OCI-LY1 (cell line): ENCODE measurements at regions not wholly inside any gene's neighbourhood (a gene's known extent, or its start where the extent isn't known, plus 50 kb on each side); places are given as distances from the start of the nearest gene placed in this dataset.

Source experiments
- H2AFZ ChIP-seq: fragments of 200-600 bp; sonication (generic), shearing (Covaris generic); 2 replicates; pipeline ENCODE4 v1.6.0; 2014; ENCODE audit warnings: antibody characterized with exemption, mild to moderate bottlenecking, low read length
- H3F3A ChIP-seq: fragments of 200-600 bp; sonication (generic), shearing (Covaris generic); 2 replicates; pipeline ENCODE4 v1.6.0; 2014; ENCODE audit warnings: mild to moderate bottlenecking, antibody characterized with exemption, low read length, moderate library complexity; ENCODE audit not compliant: insufficient read depth
- H3K27ac ChIP-seq: fragments of 200-600 bp; sonication (generic); 2 replicates; pipeline ENCODE4 v1.5.1; 2014; ENCODE audit warnings: low read length, mixed run types, mild to moderate bottlenecking, low read depth; ENCODE audit not compliant: poor library complexity, severe bottlenecking
- H3K27me3 ChIP-seq: fragments of 200-600 bp; sonication (generic); 2 replicates; pipeline ENCODE4 v1.6.0; 2014; ENCODE audit warnings: antibody characterized with exemption, mild to moderate bottlenecking, low read length, moderate library complexity; ENCODE audit not compliant: insufficient read depth
- H3K36me3 ChIP-seq: fragments of 200-600 bp; sonication (generic); 2 replicates; pipeline ENCODE4 v1.6.1; 2014; ENCODE audit warnings: mild to moderate bottlenecking, antibody characterized with exemption, low read length, moderate library complexity, mixed read lengths; ENCODE audit not compliant: insufficient read depth
- H3K4me1 ChIP-seq: fragments of 200-600 bp; sonication (generic); 2 replicates; pipeline ENCODE4 v1.5.1; 2014; ENCODE audit warnings: mild to moderate bottlenecking, low read length, moderate library complexity; ENCODE audit not compliant: insufficient read depth, severe bottlenecking
- H3K4me2 ChIP-seq: fragments of 200-600 bp; sonication (generic), shearing (Covaris generic); 2 replicates; pipeline ENCODE4 v1.6.1; 2014; ENCODE audit warnings: low read length
- H3K4me3 ChIP-seq: fragments of 200-600 bp; sonication (generic); 2 replicates; pipeline ENCODE4 v1.5.1; 2014; ENCODE audit warnings: low read length, low read depth, mild to moderate bottlenecking, mixed read lengths; ENCODE audit not compliant: poor library complexity, severe bottlenecking
- H3K79me2 ChIP-seq: fragments of 200-600 bp; shearing (Covaris generic); 2 replicates; pipeline ENCODE4 v1.6.1; 2016; ENCODE audit warnings: mixed run types, low read length, mixed read lengths; ENCODE audit not compliant: insufficient read depth
- H3K9ac ChIP-seq: fragments of 200-600 bp; sonication (generic), shearing (Covaris generic); 2 replicates; pipeline ENCODE4 v1.6.1; 2014; ENCODE audit warnings: mild to moderate bottlenecking, low read length, mixed read lengths
- H3K9me2 ChIP-seq: fragments of 200-600 bp; sonication (generic), shearing (Covaris generic); 2 replicates; pipeline ENCODE4 v1.6.1; 2014; ENCODE audit warnings: low read depth, mild to moderate bottlenecking, low read length, mixed read lengths
- H3K9me3 ChIP-seq: fragments of 200-600 bp; shearing (Covaris generic); 2 replicates; pipeline ENCODE4 v1.6.1; 2014; ENCODE audit warnings: low read length, mixed read lengths
- H4K20me1 ChIP-seq: fragments of 200-600 bp; sonication (generic), shearing (Covaris generic); 2 replicates; pipeline ENCODE4 v1.6.0; 2016; ENCODE audit warnings: mild to moderate bottlenecking, low read length; ENCODE audit not compliant: insufficient read depth
- CTCF ChIP-seq: fragments of 200-600 bp; sonication (generic), shearing (Covaris generic); IDR thresholded peaks from 2 replicates; pipeline ENCODE4 v1.5.1; 2017; ENCODE audit warnings: mild to moderate bottlenecking, antibody characterized with exemption, low read length, moderate library complexity, mixed read lengths
- EZH2 ChIP-seq: fragments of 200-600 bp; sonication (generic), shearing (Covaris generic); IDR thresholded peaks from 2 replicates; pipeline ENCODE4 v1.8.0; 2017; ENCODE audit warnings: borderline replicate concordance, mixed run types, mild to moderate bottlenecking, antibody characterized with exemption, low read length, moderate library complexity, mixed read lengths

- Histone ChIP-seq H3K79me2 (no peaks in the 10 kb centered on the region), H3K4me2 (no peak overlapping the region), H3F3A (no peaks in the 10 kb centered on the region), H4K20me1 (no peaks in the 10 kb centered on the region), H3K27me3 (no peaks in the 10 kb centered on the region), H2AFZ (no peak overlapping the region), H3K4me1 (no peaks in the 10 kb centered on the region), H3K9me3 (no peaks in the 10 kb centered on the region), H3K36me3 (no peaks in the 10 kb centered on the region), H3K9me2 (no peaks in the 10 kb centered on the region), H3K27ac (no peak overlapping the region), H3K9ac (no peak overlapping the region), H3K4me3 (no peak overlapping the region)
- no peak for TF ChIP-seq CTCF
- no peak for TF ChIP-seq EZH2
Measured at GRCh38 chr11:11760838-11761237, 80.9 kb upstream of the USP47 start.

- no peak overlapping the region for H3K4me2 ChIP-seq
- H3K4me1 ChIP-seq = no peaks in the 10 kb centered on the region
- H4K20me1 ChIP-seq = no peaks in the 10 kb centered on the region
- no peak overlapping the region for H3K27ac ChIP-seq
- H3K27me3 ChIP-seq = no peaks in the 10 kb centered on the region
- no peak overlapping the region for H3K9ac ChIP-seq
- TF ChIP-seq CTCF = no peak
- TF ChIP-seq EZH2 = no peak
- H3K9me2 ChIP-seq = no peaks in the 10 kb centered on the region
- H3K4me3 ChIP-seq = no peak overlapping the region
- no peaks in the 10 kb centered on the region for H3K9me3 ChIP-seq
- no peaks in the 10 kb centered on the region for H3F3A ChIP-seq
- no peaks in the 10 kb centered on the region for H3K36me3 ChIP-seq
- H2AFZ ChIP-seq = no peak overlapping the region
- H3K79me2 ChIP-seq = no peaks in the 10 kb centered on the region
Measured at GRCh38 chr11:11758603-11759196, 83.1 kb upstream of the USP47 start.

GRCh38 chr11:11757909-11758308 is 83.9 kb upstream of the USP47 start:
- Histone ChIP-seq H3K36me3 (no peaks in the 10 kb centered on the region), H4K20me1 (no peaks in the 10 kb centered on the region), H3K9ac (no peak overlapping the region), H3K9me3 (no peaks in the 10 kb centered on the region), H3F3A (no peaks in the 10 kb centered on the region), H3K4me2 (no peak overlapping the region), H3K79me2 (no peaks in the 10 kb centered on the region), H3K9me2 (no peaks in the 10 kb centered on the region), H3K27me3 (no peaks in the 10 kb centered on the region), H3K4me1 (no peaks in the 10 kb centered on the region), H3K27ac (no peak overlapping the region), H2AFZ (no peak overlapping the region), H3K4me3 (no peak overlapping the region)
- TF ChIP-seq CTCF (no peak), EZH2 (no peak)
